Adrenal gland (tissue), 9 donors: ENCODE measurements at regions not wholly inside any gene's neighbourhood (a gene's known extent, or its start where the extent isn't known, plus 50 kb on each side); places are given as distances from the start of the nearest gene placed in this dataset.

Experiments used
- DNase-seq, 7 donors: peaks; one replicate each; pipeline ENCODE4 v3.0.0-alpha.2; 2019 to 2020
- H3K27ac ChIP-seq, 5 donors: fragments of 200-600 bp; sonication (generic) in 4 of 5; 1 replicate in 3 of 5; 2 replicates in 2 of 5; pipeline versions ENCODE4 v1.5.1 to v1.8.0; 2016 to 2020; ENCODE audit warnings: mild to moderate bottlenecking in 1 of 5
- H3K27me3 ChIP-seq: fragments of 200-600 bp; 2 replicates; pipeline ENCODE4 v1.8.0; 2021
- H3K36me3 ChIP-seq, 2 donors: fragments of 200-600 bp; replicated peaks in 1 of 2; 1 replicate in 1 of 2; 2 replicates in 1 of 2; pipeline versions ENCODE4 v1.5.1 to v1.8.0; 2018 to 2022
- H3K4me1 ChIP-seq, 2 donors: fragments of 200-600 bp; replicated peaks in 1 of 2; 1 replicate in 1 of 2; 2 replicates in 1 of 2; pipeline versions ENCODE4 v1.5.1 to v1.8.0; 2018 to 2021
- H3K4me3 ChIP-seq, 4 donors: fragments of 200-600 bp; sonication (generic) in 3 of 4; one replicate each; pipeline ENCODE4 v1.5.1; 2016 to 2018
- H3K9me3 ChIP-seq, 3 donors: fragments of 200-600 bp; sonication (generic) in 1 of 3; replicated peaks in 1 of 3; 1 replicate in 2 of 3; 2 replicates in 1 of 3; pipeline versions ENCODE4 v1.5.1 to v1.8.0; 2016 to 2021
- POLR2A ChIP-seq, 2 donors: fragments of 450-650 bp; IDR thresholded peaks; one replicate each; pipeline ENCODE4 v1.6.1; 2017; ENCODE audit warnings: antibody characterized with exemption in 2 of 2, mild to moderate bottlenecking in 2 of 2, moderate library complexity in 1 of 2
- WGBS, 4 donors: extraction: QIAGEN DNeasy Blood & Tissue Kit in 2 of 4; methylation state at CpG; one replicate each; pipeline versions ENCODE4 v1.1.5 to v1.1.7; 2013 to 2017; 5-methylcytosine and 5-hydroxymethylcytosine counted together
- intact Hi-C, 2 donors: fragments of 100-400 bp; cut with DNase I; formaldehyde crosslinking; loops; one replicate each; pipeline versions ENCODE4 v1.14.1 to v1.15.0; 2022 to 2023
- TF ChIP-seq, protein P1 (sequence below), 6 experiments: fragments of 450-650 bp in 4 of 6; fragments of 200-600 bp in 2 of 6; sonication (generic) in 1 of 6; IDR thresholded peaks; 1 replicate in 5 of 6; 2 replicates in 1 of 6; pipeline versions ENCODE4 v1.5.1 to v1.8.0; 2016 to 2021; ENCODE audit warnings: antibody characterized with exemption in 6 of 6, mild to moderate bottlenecking in 2 of 6, moderate library complexity in 1 of 6
- donor health status: healthy with polysubstance abuse.
- donor health status: Bipolar disorder and iron deficiency.
- donor health status: DM: yes; HTN: yes; CAD: no.
- donor health status: DM: no; HTN: no; CAD: no.
- donor health status: DM: no; HTN: no; CAD: no.

- H3K27me3 ChIP-seq, result no peaks in the 10 kb centered on the region
- H3K4me1 ChIP-seq, result no peaks in the 10 kb centered on the region
- H3K4me3 ChIP-seq, result no peak overlapping the region
- H3K27ac ChIP-seq, result peak overlapping the region in 1 of 5 donors; percentile 59
- DNase-seq, result no peak
- WGBS, 4 donors, result 52 to 57% (median 55%) methylated on average over 2 of the region's 2 CpGs
- TF ChIP-seq, protein P1, sequence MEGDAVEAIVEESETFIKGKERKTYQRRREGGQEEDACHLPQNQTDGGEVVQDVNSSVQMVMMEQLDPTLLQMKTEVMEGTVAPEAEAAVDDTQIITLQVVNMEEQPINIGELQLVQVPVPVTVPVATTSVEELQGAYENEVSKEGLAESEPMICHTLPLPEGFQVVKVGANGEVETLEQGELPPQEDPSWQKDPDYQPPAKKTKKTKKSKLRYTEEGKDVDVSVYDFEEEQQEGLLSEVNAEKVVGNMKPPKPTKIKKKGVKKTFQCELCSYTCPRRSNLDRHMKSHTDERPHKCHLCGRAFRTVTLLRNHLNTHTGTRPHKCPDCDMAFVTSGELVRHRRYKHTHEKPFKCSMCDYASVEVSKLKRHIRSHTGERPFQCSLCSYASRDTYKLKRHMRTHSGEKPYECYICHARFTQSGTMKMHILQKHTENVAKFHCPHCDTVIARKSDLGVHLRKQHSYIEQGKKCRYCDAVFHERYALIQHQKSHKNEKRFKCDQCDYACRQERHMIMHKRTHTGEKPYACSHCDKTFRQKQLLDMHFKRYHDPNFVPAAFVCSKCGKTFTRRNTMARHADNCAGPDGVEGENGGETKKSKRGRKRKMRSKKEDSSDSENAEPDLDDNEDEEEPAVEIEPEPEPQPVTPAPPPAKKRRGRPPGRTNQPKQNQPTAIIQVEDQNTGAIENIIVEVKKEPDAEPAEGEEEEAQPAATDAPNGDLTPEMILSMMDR (IDR thresholded peaks at IDR 0.05), result no peak
- TF ChIP-seq POLR2A (IDR thresholded peaks at IDR 0.05), result no peak
- H3K36me3 ChIP-seq, result no peaks in the 10 kb centered on the region
- intact Hi-C loops, result loop anchor here in 1 of 2 donors (10.0 kb wide), 1 partner anchor 105 kb away; no protein-coding TSS in a partner anchor
- no peaks in the 10 kb centered on the region for H3K9me3 ChIP-seq
Measured at GRCh38 chr18:55109818-55110414, 150.7 kb upstream of the CCDC68 start.

DNA sequence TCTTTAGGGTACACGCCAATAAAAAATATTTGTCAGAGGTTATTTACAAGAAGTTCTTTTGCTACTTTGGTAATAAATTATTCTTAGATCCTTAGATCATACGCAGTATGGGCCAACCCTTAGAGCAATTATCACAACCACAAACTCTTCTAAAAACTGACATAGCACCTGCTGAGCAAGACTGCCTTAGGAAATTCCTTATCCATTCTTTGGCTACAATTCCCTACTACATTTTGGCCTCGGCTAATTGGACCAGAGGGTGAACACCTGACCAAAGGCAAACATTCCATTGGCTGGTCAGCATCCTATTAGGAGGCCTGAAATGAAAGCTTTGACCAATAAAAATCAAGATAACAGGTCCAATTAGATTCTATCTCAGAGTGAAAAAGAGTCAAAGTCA lies 147.6 kb upstream of the CCDC68 start:
- intact Hi-C loops, result loop anchor here in 1 of 2 donors (10.0 kb wide), 1 partner anchor 108 kb away; no protein-coding TSS in a partner anchor
- Histone ChIP-seq H3K27me3 (no peaks in the 10 kb centered on the region), H3K36me3 (no peaks in the 10 kb centered on the region), H3K27ac (no peak overlapping the region), H3K4me3 (no peak overlapping the region), H3K9me3 (no peaks in the 10 kb centered on the region), H3K4me1 (no peaks in the 10 kb centered on the region)
- TF ChIP-seq, protein P1 (IDR thresholded peaks at IDR 0.05), result no peak
- TF ChIP-seq POLR2A (IDR thresholded peaks at IDR 0.05), result no peak
- DNase-seq, result no peak
- 76 to 84% (median 80%) methylated on average over 3 of the region's 3 CpGs for WGBS, 4 donors

- Histone ChIP-seq H3K4me1 (no peaks in the 10 kb centered on the region), H3K27ac (no peak overlapping the region), H3K4me3 (no peak overlapping the region), H3K9me3 (no peaks in the 10 kb centered on the region), H3K36me3 (no peaks in the 10 kb centered on the region), H3K27me3 (no peaks in the 10 kb centered on the region)
- WGBS, 4 donors, result 89 to 94% (median 91%) methylated on average over 2 of the region's 2 CpGs
- intact Hi-C loops, result loop anchor here in 1 of 2 donors (10.0 kb wide), 1 partner anchor 108 kb away; no protein-coding TSS in a partner anchor
- no peak for DNase-seq
- TF ChIP-seq, protein P1 (IDR thresholded peaks at IDR 0.05), result no peak
- TF ChIP-seq POLR2A (IDR thresholded peaks at IDR 0.05), result no peak
Measured at GRCh38 chr18:55106466-55106865, 147.2 kb upstream of the CCDC68 start.

DNA sequence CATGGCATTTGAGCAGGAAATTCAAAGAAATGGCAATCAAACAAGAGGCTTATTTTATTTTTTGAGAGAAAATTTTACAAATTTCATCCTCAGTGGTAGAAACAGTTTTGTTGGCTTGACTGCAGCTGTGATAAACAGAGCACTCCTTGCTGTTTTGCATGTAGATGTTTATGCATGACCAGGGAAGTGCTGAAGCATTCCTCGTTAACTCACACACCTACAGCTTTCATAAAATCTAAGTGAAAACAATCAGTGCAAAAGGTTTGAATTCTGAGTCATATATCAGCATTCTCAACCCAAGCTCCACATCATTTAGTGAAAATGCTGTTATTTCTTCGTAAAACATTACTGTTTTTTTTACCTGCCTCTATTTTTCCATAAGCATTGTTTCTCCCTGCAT lies 146.6 kb upstream of the CCDC68 start:
- Histone ChIP-seq H3K27me3 (no peaks in the 10 kb centered on the region), H3K27ac (no peak overlapping the region), H3K4me3 (no peak overlapping the region), H3K36me3 (no peaks in the 10 kb centered on the region), H3K4me1 (no peaks in the 10 kb centered on the region), H3K9me3 (no peaks in the 10 kb centered on the region)
- intact Hi-C loops, result loop anchor here in 1 of 2 donors (10.0 kb wide), 1 partner anchor 109 kb away; no protein-coding TSS in a partner anchor
- DNase-seq, result no peak
- WGBS, 4 donors, result 82 to 92% (median 86%) methylated on average over 2 of the region's 2 CpGs
- TF ChIP-seq, protein P1 (IDR thresholded peaks at IDR 0.05), result no peak
- TF ChIP-seq POLR2A (IDR thresholded peaks at IDR 0.05), result no peak
